Osteoblast (primary cell): ENCODE measurements at regions not wholly inside any gene's neighbourhood (a gene's known extent, or its start where the extent isn't known, plus 50 kb on each side); places are given as distances from the start of the nearest gene placed in this dataset.

Experiments
- DNase-seq: peaks from one replicate; pipeline ENCODE4 v3.0.0; 2011; ENCODE audit warnings: low spot score, mixed read lengths; ENCODE audit not compliant: insufficient read length; ENCODE audit errors: missing footprints
- H2AFZ ChIP-seq: 2 replicates; pipeline ENCODE4 v1.6.0; 2011; ENCODE audit warnings: mild to moderate bottlenecking, low read length
- H3K27ac ChIP-seq: 2 replicates; pipeline ENCODE4 v1.5.1; 2011; ENCODE audit warnings: mild to moderate bottlenecking, low read depth, low read length, moderate library complexity
- H3K27me3 ChIP-seq: 2 replicates; pipeline ENCODE4 v1.6.0; 2012; ENCODE audit warnings: mild to moderate bottlenecking, control low read depth, inconsistent platforms, low read length, moderate library complexity; ENCODE audit not compliant: insufficient read depth
- H3K36me3 ChIP-seq: 2 replicates; pipeline ENCODE4 v1.5.1; 2011; ENCODE audit warnings: mild to moderate bottlenecking, low read length, control low read depth, moderate library complexity; ENCODE audit not compliant: insufficient read depth
- H3K4me1 ChIP-seq: 2 replicates; pipeline ENCODE4 v1.5.1; 2011; ENCODE audit warnings: mild to moderate bottlenecking, low read length, control low read depth, moderate library complexity; ENCODE audit not compliant: insufficient read depth
- H3K4me2 ChIP-seq: 2 replicates; pipeline ENCODE4 v1.6.0; 2011; ENCODE audit warnings: mild to moderate bottlenecking, low read length; ENCODE audit not compliant: insufficient read depth
- H3K4me3 ChIP-seq: fragments of 200-600 bp; sonication (generic); 3 replicates; pipeline ENCODE4 v1.5.1; 2012; ENCODE audit warnings: mild to moderate bottlenecking, low read length, inconsistent platforms; ENCODE audit not compliant: insufficient read depth
- H3K79me2 ChIP-seq: 2 replicates; pipeline ENCODE4 v1.6.0; 2012; ENCODE audit warnings: mild to moderate bottlenecking, low read length, control low read depth, inconsistent platforms; ENCODE audit not compliant: insufficient read depth
- H3K9me3 ChIP-seq: 2 replicates; pipeline ENCODE4 v1.5.1; 2011; ENCODE audit warnings: low read depth, low read length, control low read depth
- H4K20me1 ChIP-seq: 2 replicates; pipeline ENCODE4 v1.6.0; 2012; ENCODE audit warnings: mild to moderate bottlenecking, low read length, control low read depth; ENCODE audit not compliant: insufficient read depth
- CTCF ChIP-seq: IDR thresholded peaks from 2 replicates; pipeline ENCODE4 v1.5.1; 2011; ENCODE audit warnings: mild to moderate bottlenecking, low read depth, low read length, moderate library complexity; ENCODE audit errors: extremely low read depth

- Histone ChIP-seq H3K36me3 (no peaks in the 10 kb centered on the region), H2AFZ (no peak overlapping the region), H4K20me1 (no peaks in the 10 kb centered on the region), H3K4me2 (no peak overlapping the region), H3K4me3 (no peak overlapping the region), H3K9me3 (no peaks in the 10 kb centered on the region), H3K4me1 (no peaks in the 10 kb centered on the region), H3K27me3 (no peaks in the 10 kb centered on the region), H3K27ac (no peak overlapping the region), H3K79me2 (no peaks in the 10 kb centered on the region)
- TF ChIP-seq CTCF, result peak; percentile 13
- no peak for DNase-seq
Observed at GRCh38 chr1:72845381-72845780, 563.0 kb upstream of the NEGR1 start.

GRCh38 chr1:72837781-72838180, 555.4 kb upstream of the NEGR1 start:
- no peaks in the 10 kb centered on the region for H3K4me1 ChIP-seq
- H3K4me2 ChIP-seq, result no peak overlapping the region
- TF ChIP-seq CTCF, result no peak
- no peaks in the 10 kb centered on the region for H3K79me2 ChIP-seq
- H3K9me3 ChIP-seq, result no peaks in the 10 kb centered on the region
- H3K27ac ChIP-seq, result no peak overlapping the region
- no peak for DNase-seq
- no peak overlapping the region for H3K4me3 ChIP-seq
- H4K20me1 ChIP-seq, result no peaks in the 10 kb centered on the region
- H2AFZ ChIP-seq, result no peak overlapping the region
- no peaks in the 10 kb centered on the region for H3K27me3 ChIP-seq
- no peaks in the 10 kb centered on the region for H3K36me3 ChIP-seq

GRCh38 chr1:72830606-72831390, 548.5 kb upstream of the NEGR1 start:
- DNase-seq, result no peak
- no peaks in the 10 kb centered on the region for H3K36me3 ChIP-seq
- no peaks in the 10 kb centered on the region for H3K4me1 ChIP-seq
- no peaks in the 10 kb centered on the region for H4K20me1 ChIP-seq
- no peak overlapping the region for H3K4me2 ChIP-seq
- TF ChIP-seq CTCF, result no peak
- H2AFZ ChIP-seq, result no peak overlapping the region
- H3K27me3 ChIP-seq, result no peaks in the 10 kb centered on the region
- H3K4me3 ChIP-seq, result no peak overlapping the region
- H3K27ac ChIP-seq, result no peak overlapping the region
- no peaks in the 10 kb centered on the region for H3K9me3 ChIP-seq
- H3K79me2 ChIP-seq, result no peaks in the 10 kb centered on the region

GRCh38 chr1:72827278-72827677, 544.9 kb upstream of the NEGR1 start:
- H4K20me1 ChIP-seq, result no peaks in the 10 kb centered on the region
- DNase-seq, result no peak
- H3K79me2 ChIP-seq, result no peaks in the 10 kb centered on the region
- H3K4me3 ChIP-seq, result no peak overlapping the region
- no peaks in the 10 kb centered on the region for H3K9me3 ChIP-seq
- H3K36me3 ChIP-seq, result no peaks in the 10 kb centered on the region
- no peak overlapping the region for H3K4me2 ChIP-seq
- no peaks in the 10 kb centered on the region for H3K4me1 ChIP-seq
- no peak overlapping the region for H2AFZ ChIP-seq
- no peak for TF ChIP-seq CTCF
- no peaks in the 10 kb centered on the region for H3K27me3 ChIP-seq
- H3K27ac ChIP-seq, result no peak overlapping the region
